ENCODE measurements at regions not wholly inside any gene's neighbourhood (a gene's known extent, or its start where the extent isn't known, plus 50 kb on each side); places are given as distances from the start of the nearest gene placed in this dataset.
A peak's percentile ranks its signal among the peaks of the same experiment; 100 is the strongest.

- ATAC-seq (ENCODE audit: low read depth) = no peak
- Histone ChIP-seq H3K36me3 (ENCODE audit: low read depth) (no peaks in the 10 kb centered on the region), H3K27ac (ENCODE audit: poor library complexity, severe bottlenecking) (no peak overlapping the region), H3K9me3 (ENCODE audit: severe bottlenecking) (no peaks in the 10 kb centered on the region), H3K27me3 (ENCODE audit: insufficient read depth, poor library complexity, severe bottlenecking) (no peaks in the 10 kb centered on the region), H3K4me1 (ENCODE audit: insufficient read depth, poor library complexity, severe bottlenecking) (no peaks in the 10 kb centered on the region), H3K4me3 (ENCODE audit: severe bottlenecking) (no peak overlapping the region)
- no peak for DNase-seq (ENCODE audit: low spot score)
- no peak for TF ChIP-seq CTCF (IDR thresholded peaks at IDR 0.05; ENCODE audit: poor library complexity, severe bottlenecking)
Measured at GRCh38 chr6:54758340-54758739, 88.2 kb upstream of the FAM83B start.

DNA sequence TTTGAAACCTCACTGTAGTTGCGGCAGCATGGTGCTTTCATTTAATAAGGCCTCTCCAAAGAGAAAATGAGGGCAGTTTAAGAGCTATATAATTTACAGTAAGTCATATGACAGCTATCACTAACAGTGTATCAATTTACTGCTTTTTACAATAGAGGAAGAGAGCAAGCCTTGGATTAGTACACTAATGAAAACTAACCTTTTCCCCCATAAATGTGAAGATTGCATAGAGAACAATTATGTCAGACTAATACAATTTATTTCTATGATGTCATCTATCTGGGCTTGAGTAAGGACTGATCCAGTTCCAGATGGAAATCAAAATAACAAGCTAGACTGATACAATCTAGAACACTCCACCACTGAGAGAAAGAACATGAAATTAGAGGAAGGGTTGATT is 78.1 kb upstream of the FAM83B start:
- no peak for TF ChIP-seq CTCF (IDR thresholded peaks at IDR 0.05; ENCODE audit: poor library complexity, severe bottlenecking)
- Histone ChIP-seq H3K4me3 (ENCODE audit: severe bottlenecking) (no peak overlapping the region), H3K27ac (ENCODE audit: poor library complexity, severe bottlenecking) (no peak overlapping the region), H3K4me1 (ENCODE audit: insufficient read depth, poor library complexity, severe bottlenecking) (no peaks in the 10 kb centered on the region), H3K27me3 (ENCODE audit: insufficient read depth, poor library complexity, severe bottlenecking) (no peaks in the 10 kb centered on the region), H3K9me3 (ENCODE audit: severe bottlenecking) (no peaks in the 10 kb centered on the region), H3K36me3 (ENCODE audit: low read depth) (no peaks in the 10 kb centered on the region)
- DNase-seq (ENCODE audit: low spot score) (no peak), ATAC-seq (ENCODE audit: low read depth) (no peak)

DNA sequence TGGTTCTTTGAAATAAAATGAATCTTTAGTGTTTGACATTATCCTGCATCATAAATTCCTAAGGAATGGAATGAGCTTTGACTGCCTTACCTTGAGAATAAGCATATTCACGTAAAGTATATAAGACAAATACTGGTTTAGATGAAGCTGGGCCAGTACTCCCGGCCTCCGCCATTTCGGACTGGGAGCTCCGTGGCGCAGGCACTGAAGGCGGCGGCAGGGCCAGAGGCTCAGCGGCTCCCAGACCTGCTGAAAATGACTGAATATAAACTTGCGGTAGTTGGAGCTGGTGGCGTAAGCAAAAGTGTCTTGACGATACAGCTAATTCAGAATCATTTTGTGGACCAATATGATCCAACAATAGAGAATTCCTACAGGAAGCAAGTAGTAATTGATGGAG is 76.2 kb upstream of the FAM83B start:
- no peaks in the 10 kb centered on the region for H3K27me3 ChIP-seq (ENCODE audit: insufficient read depth, poor library complexity, severe bottlenecking)
- DNase-seq (ENCODE audit: low spot score) = no peak
- no peak overlapping the region for H3K27ac ChIP-seq (ENCODE audit: poor library complexity, severe bottlenecking)
- peak; percentile 58; the same call in 2 of the 3 replicates for ATAC-seq (ENCODE audit: low read depth)
- TF ChIP-seq CTCF (IDR thresholded peaks at IDR 0.05; ENCODE audit: poor library complexity, severe bottlenecking) = no peak
- no peaks in the 10 kb centered on the region for H3K4me1 ChIP-seq (ENCODE audit: insufficient read depth, poor library complexity, severe bottlenecking)
- H3K4me3 ChIP-seq (ENCODE audit: severe bottlenecking) = no peak overlapping the region
- no peaks in the 10 kb centered on the region for H3K9me3 ChIP-seq (ENCODE audit: severe bottlenecking)
- no peaks in the 10 kb centered on the region for H3K36me3 ChIP-seq (ENCODE audit: low read depth)

DNA sequence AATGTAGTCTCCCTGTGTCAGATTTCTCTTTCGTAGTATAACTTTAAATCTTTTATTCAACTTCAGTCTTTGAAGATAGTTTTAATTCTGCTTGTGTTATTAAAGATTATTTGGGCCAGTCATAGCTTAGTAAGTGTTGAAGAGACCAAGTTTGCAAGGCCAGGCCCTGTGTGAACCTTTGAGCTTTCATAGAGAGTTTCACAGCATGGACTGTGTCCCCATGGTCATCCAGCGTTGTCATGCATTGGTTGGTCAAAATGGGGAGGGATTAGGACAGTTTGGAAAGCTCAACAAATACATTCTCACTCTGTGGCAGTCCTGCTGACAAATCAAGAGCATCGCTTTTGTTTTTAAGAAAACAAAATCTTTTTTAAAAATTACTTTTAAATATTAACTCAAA is 74.6 kb upstream of the FAM83B start:
- Histone ChIP-seq H3K27me3 (ENCODE audit: insufficient read depth, poor library complexity, severe bottlenecking) (no peaks in the 10 kb centered on the region), H3K4me3 (ENCODE audit: severe bottlenecking) (no peak overlapping the region), H3K36me3 (ENCODE audit: low read depth) (no peaks in the 10 kb centered on the region), H3K27ac (ENCODE audit: poor library complexity, severe bottlenecking) (no peak overlapping the region), H3K4me1 (ENCODE audit: insufficient read depth, poor library complexity, severe bottlenecking) (no peaks in the 10 kb centered on the region), H3K9me3 (ENCODE audit: severe bottlenecking) (no peaks in the 10 kb centered on the region)
- no peak for TF ChIP-seq CTCF (IDR thresholded peaks at IDR 0.05; ENCODE audit: poor library complexity, severe bottlenecking)
- ATAC-seq (ENCODE audit: low read depth) (no peak), DNase-seq (ENCODE audit: low spot score) (no peak)

- H3K4me3 ChIP-seq (ENCODE audit: severe bottlenecking) = no peak overlapping the region
- DNase-seq (ENCODE audit: low spot score) (no peak), ATAC-seq (ENCODE audit: low read depth) (no peak)
- no peak for TF ChIP-seq CTCF (IDR thresholded peaks at IDR 0.05; ENCODE audit: poor library complexity, severe bottlenecking)
- no peaks in the 10 kb centered on the region for H3K9me3 ChIP-seq (ENCODE audit: severe bottlenecking)
- no peaks in the 10 kb centered on the region for H3K36me3 ChIP-seq (ENCODE audit: low read depth)
- no peaks in the 10 kb centered on the region for H3K4me1 ChIP-seq (ENCODE audit: insufficient read depth, poor library complexity, severe bottlenecking)
- no peaks in the 10 kb centered on the region for H3K27me3 ChIP-seq (ENCODE audit: insufficient read depth, poor library complexity, severe bottlenecking)
- H3K27ac ChIP-seq (ENCODE audit: poor library complexity, severe bottlenecking) = no peak overlapping the region
Measured at GRCh38 chr6:54772610-54773009, 74.0 kb upstream of the FAM83B start.
